ENCODE measurements at regions not wholly inside any gene's neighbourhood (a gene's known extent, or its start where the extent isn't known, plus 50 kb on each side); places are given as distances from the start of the nearest gene placed in this dataset.

DNA sequence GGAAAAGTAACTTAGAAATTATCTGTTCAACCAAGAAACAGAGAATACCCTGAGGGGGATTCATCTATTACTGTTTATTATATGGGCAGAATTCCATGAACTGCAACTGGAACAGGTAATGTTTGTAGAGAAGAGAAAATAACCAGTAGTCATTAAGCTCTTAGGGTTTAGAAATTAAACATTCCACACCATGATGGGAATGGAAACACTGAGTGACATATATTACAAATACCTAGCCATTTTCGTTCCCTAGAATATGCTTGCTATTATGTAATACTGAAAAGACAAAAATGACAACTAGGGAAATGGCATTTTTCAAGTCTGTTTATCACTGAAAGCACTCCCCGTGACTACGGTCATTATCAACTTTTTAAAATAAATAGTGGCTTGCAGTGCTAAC is 1007.4 kb downstream of the GATA3 start:
- dilution Hi-C loops (cut with MboI; ENCODE audit: extremely low pct_ligation_motif_present, low sequenced_read_pairs) (no loop called here), intact Hi-C loops (cut with micrococcal nuclease) (no loop called here)
- no peaks in the 10 kb centered on the region for H3K36me3 ChIP-seq (ENCODE audit: control insufficient read depth in 2 of 2, extremely low read depth in 1 of 2, insufficient read depth in 2 of 2, low read length in 2 of 2)
- FAIRE-seq (no peak), DNase-seq (ENCODE audit: low read depth, low spot score) (no peak)
- TF ChIP-seq, protein P1, sequence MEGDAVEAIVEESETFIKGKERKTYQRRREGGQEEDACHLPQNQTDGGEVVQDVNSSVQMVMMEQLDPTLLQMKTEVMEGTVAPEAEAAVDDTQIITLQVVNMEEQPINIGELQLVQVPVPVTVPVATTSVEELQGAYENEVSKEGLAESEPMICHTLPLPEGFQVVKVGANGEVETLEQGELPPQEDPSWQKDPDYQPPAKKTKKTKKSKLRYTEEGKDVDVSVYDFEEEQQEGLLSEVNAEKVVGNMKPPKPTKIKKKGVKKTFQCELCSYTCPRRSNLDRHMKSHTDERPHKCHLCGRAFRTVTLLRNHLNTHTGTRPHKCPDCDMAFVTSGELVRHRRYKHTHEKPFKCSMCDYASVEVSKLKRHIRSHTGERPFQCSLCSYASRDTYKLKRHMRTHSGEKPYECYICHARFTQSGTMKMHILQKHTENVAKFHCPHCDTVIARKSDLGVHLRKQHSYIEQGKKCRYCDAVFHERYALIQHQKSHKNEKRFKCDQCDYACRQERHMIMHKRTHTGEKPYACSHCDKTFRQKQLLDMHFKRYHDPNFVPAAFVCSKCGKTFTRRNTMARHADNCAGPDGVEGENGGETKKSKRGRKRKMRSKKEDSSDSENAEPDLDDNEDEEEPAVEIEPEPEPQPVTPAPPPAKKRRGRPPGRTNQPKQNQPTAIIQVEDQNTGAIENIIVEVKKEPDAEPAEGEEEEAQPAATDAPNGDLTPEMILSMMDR (IDR thresholded peaks at IDR 0.05; ENCODE audit: extremely low read depth in 1 of 2, insufficient read depth in 1 of 2, low read depth in 1 of 2, low read length in 2 of 2): no peak
- no peak for TF ChIP-seq POLR2AphosphoS5 (IDR thresholded peaks at IDR 0.05; ENCODE audit: insufficient read depth, low read depth, low read length)
- no peak for TF ChIP-seq MYC (IDR thresholded peaks at IDR 0.05; ENCODE audit: low read depth, low read length)
- no peak for TF ChIP-seq EZH2 (IDR thresholded peaks at IDR 0.05; ENCODE audit: borderline replicate concordance, low read depth, low read length, severe bottlenecking)
- no peak for TF ChIP-seq FOS (IDR thresholded peaks at IDR 0.05; ENCODE audit: borderline replicate concordance, insufficient read depth, low read length)
- no peaks in the 10 kb centered on the region for H3K4me1 ChIP-seq (ENCODE audit: control insufficient read depth, extremely low read depth, insufficient read depth, low read length)
- H3K27ac ChIP-seq (ENCODE audit: insufficient read depth, low read depth, low read length): no peak overlapping the region
- no peak overlapping the region for H3K4me3 ChIP-seq (replicated peaks in 1 of 3; ENCODE audit: insufficient read depth in 1 of 3, low read depth in 1 of 3, low read length in 3 of 3)
- H4K20me1 ChIP-seq (replicated peaks; ENCODE audit: control insufficient read depth, extremely low read depth, insufficient read depth, low read length): no peaks in the 10 kb centered on the region
- BruUV-seq (replicated peaks): no TSS peak
- H3K9me1 ChIP-seq (replicated peaks; ENCODE audit: control insufficient read depth, extremely low read depth, insufficient read depth, low read length): no peaks in the 10 kb centered on the region
- H3K9me3 ChIP-seq (replicated peaks; ENCODE audit: control insufficient read depth, insufficient read depth, low read length): no peaks in the 10 kb centered on the region
- POLR2A ChIA-PET: no interaction called here
- no peak overlapping the region for H2AFZ ChIP-seq (ENCODE audit: low read depth, low read length)
- no peak overlapping the region for H3K9ac ChIP-seq (replicated peaks; ENCODE audit: extremely low read depth, insufficient read depth, low read length)
- no peaks in the 10 kb centered on the region for H3K27me3 ChIP-seq (ENCODE audit: control insufficient read depth in 2 of 2, insufficient read depth in 2 of 2, low read length in 2 of 2)
- no peaks in the 10 kb centered on the region for H3K79me2 ChIP-seq (ENCODE audit: control insufficient read depth, insufficient read depth, low read length)
- CTCF ChIA-PET: no interaction called here
- H3K4me2 ChIP-seq (ENCODE audit: insufficient read depth, low read length): no peak overlapping the region

DNA sequence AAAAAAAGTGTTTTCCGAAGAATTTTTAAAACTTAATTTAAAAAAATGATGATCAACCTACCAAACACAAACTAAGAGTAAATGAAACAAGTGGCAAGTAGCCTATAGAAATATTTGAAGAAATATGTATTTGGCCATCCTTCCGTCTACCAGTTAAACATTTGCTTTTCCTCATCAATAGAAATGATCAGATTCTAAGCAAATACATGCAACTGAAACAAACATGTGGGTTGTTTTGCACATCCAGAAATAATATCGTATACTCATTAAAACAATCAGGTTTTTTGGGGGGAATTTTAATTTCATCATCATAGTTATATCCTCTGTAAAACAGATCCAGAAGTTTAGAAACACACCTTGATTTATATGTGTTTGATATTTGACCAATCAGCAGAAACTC is 1011.7 kb downstream of the GATA3 start:
- no peaks in the 10 kb centered on the region for H3K4me1 ChIP-seq (ENCODE audit: control insufficient read depth, extremely low read depth, insufficient read depth, low read length)
- dilution Hi-C loops (cut with MboI; ENCODE audit: extremely low pct_ligation_motif_present, low sequenced_read_pairs) (no loop called here), intact Hi-C loops (cut with micrococcal nuclease) (no loop called here)
- TF ChIP-seq MYC (IDR thresholded peaks at IDR 0.05; ENCODE audit: low read depth, low read length) (no peak), POLR2A (IDR thresholded peaks at IDR 0.05; ENCODE audit: low read depth, low read length) (no peak), EZH2 (IDR thresholded peaks at IDR 0.05; ENCODE audit: borderline replicate concordance, low read depth, low read length, severe bottlenecking) (no peak), FOS (IDR thresholded peaks at IDR 0.05; ENCODE audit: borderline replicate concordance, insufficient read depth, low read length) (no peak), JUN (IDR thresholded peaks at IDR 0.05; ENCODE audit: borderline replicate concordance, insufficient read depth, insufficient read length, low read depth) (no peak), GATA2 (IDR thresholded peaks at IDR 0.05; ENCODE audit: insufficient read depth, insufficient read length, low read depth, low read length) (no peak), POLR2AphosphoS5 (IDR thresholded peaks at IDR 0.05; ENCODE audit: insufficient read depth, low read depth, low read length) (no peak)
- TF ChIP-seq, protein P2, sequence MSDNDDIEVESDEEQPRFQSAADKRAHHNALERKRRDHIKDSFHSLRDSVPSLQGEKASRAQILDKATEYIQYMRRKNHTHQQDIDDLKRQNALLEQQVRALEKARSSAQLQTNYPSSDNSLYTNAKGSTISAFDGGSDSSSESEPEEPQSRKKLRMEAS (IDR thresholded peaks at IDR 0.05; ENCODE audit: insufficient read depth, insufficient read length): no peak
- TF ChIP-seq, protein P1 (IDR thresholded peaks at IDR 0.05; ENCODE audit: extremely low read depth in 1 of 2, insufficient read depth in 1 of 2, low read depth in 1 of 2, low read length in 2 of 2): no peak
- no peak overlapping the region for H3K9ac ChIP-seq (replicated peaks; ENCODE audit: extremely low read depth, insufficient read depth, low read length)
- no peaks in the 10 kb centered on the region for H3K27me3 ChIP-seq (ENCODE audit: control insufficient read depth in 2 of 2, insufficient read depth in 2 of 2, low read length in 2 of 2)
- H3K4me3 ChIP-seq (replicated peaks in 1 of 3; ENCODE audit: insufficient read depth in 1 of 3, low read depth in 1 of 3, low read length in 3 of 3): no peak overlapping the region
- H3K4me2 ChIP-seq (ENCODE audit: insufficient read depth, low read length): no peak overlapping the region
- H3K9me1 ChIP-seq (replicated peaks; ENCODE audit: control insufficient read depth, extremely low read depth, insufficient read depth, low read length): no peaks in the 10 kb centered on the region
- ChIA-PET POLR2A (no interaction called here), CTCF (no interaction called here)
- no TSS peak for BruUV-seq (replicated peaks)
- no peaks in the 10 kb centered on the region for H4K20me1 ChIP-seq (replicated peaks; ENCODE audit: control insufficient read depth, extremely low read depth, insufficient read depth, low read length)
- no peaks in the 10 kb centered on the region for H3K79me2 ChIP-seq (ENCODE audit: control insufficient read depth, insufficient read depth, low read length)
- H3K9me3 ChIP-seq (replicated peaks; ENCODE audit: control insufficient read depth, insufficient read depth, low read length): no peaks in the 10 kb centered on the region
- no peak overlapping the region for H3K27ac ChIP-seq (ENCODE audit: insufficient read depth, low read depth, low read length)
- no peak for FAIRE-seq
- no peak for DNase-seq (ENCODE audit: low read depth, low spot score)
- H2AFZ ChIP-seq (ENCODE audit: low read depth, low read length): no peak overlapping the region
- no peaks in the 10 kb centered on the region for H3K36me3 ChIP-seq (ENCODE audit: control insufficient read depth in 2 of 2, extremely low read depth in 1 of 2, insufficient read depth in 2 of 2, low read length in 2 of 2)

Data from endothelial cell of umbilical vein (primary cell).